NCI-H2171 treated with DMSO at 0.1 percent for 48 hours (cell line): ENCODE measurements at regions not wholly inside any gene's neighbourhood (a gene's known extent, or its start where the extent isn't known, plus 50 kb on each side); places are given as distances from the start of the nearest gene placed in this dataset.
"Not testable (repeated sequence)": the region's sequence is repeated elsewhere in the genome, so short reads cannot be mapped to it uniquely, and the experiment has no call there.

Experiments used
- DNase-seq: peaks from one replicate; lab custom pipeline; 2025; lab: John Stamatoyannopoulos, UW

- DNase-seq, result no peak
Observed at GRCh38 chr1:78250201-78250600, 204.4 kb downstream of the GIPC2 start.

- no peak for DNase-seq
Observed at GRCh38 chr1:78254517-78254916, 208.8 kb downstream of the GIPC2 start.

DNA sequence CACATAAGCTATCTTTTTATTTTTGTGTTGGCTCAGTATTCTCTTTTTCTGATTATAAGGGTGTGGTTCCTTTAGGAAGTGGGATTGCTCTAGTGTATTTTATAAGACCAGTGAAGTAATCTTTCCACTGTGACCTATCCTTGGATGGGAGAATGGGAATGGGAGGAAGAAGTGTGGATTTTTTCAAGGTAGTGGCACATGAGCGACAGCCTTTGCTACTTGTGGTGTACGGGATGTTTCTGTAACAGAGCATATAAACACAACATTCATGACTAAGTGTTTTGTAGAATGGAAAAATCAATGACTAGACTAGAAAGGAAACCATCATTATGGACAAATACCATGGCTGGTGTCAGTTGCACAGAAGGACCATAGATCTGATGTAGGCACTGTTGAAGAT lies 209.6 kb downstream of the GIPC2 start:
- DNase-seq, result no peak

DNA sequence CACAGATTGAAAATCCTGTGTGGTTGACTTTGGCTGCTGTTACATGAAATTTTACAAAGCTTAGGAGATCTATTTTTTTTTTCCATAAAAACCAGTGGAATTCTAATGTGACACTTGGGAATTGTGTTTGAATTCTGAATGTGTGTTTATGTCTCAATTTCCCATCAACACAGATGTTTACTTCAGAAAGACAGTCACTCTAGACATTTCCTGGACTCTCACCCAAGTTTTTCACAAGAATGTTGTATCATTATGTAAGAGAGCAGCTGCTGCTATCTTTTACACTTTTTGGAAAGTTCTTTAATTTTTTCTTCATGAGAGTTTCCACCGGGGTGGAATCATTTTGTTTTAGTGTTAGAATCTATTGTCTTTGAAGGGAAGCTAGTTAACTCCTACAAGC lies 210.1 kb downstream of the GIPC2 start:
- DNase-seq, result no peak

DNA sequence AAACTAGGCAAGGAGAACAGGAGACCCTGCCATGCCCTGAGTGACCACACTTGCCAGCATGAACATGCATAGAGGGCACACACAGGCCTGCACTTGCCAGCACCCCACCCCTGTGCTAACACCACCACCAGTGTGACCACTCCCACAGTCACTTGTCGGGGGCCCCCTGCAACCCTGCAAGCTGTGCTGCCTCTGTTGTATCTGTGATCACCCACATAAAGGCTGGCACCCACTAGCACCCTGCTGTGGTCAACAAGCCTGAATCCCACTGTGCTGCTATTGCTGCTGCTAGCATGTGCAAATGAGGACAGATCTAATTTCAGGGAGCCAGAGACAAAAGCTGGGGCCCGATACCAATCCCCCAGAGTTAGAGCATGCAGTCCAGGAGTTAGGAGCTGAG lies 217.7 kb downstream of the GIPC2 start:
- DNase-seq, result no peak

DNA sequence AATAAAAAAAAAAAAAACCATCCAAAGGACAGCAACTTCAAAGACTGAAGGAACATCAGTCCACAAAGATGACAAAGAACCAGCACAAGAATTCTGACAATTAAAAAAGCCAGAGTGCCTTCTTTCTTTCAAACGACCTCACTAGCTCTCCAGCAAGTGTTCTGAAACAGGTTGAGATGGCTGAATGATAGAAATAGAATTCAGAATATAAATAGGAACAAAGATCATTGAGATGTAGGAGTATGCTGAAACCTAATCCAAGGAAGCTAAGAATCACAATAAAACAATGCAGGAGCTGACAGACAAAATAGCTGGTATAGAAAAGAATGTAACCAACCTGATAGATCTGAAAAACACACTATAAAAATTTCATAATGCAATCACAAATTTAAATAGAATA lies 218.2 kb downstream of the GIPC2 start:
- DNase-seq, result no peak

- DNase-seq, result no peak
Observed at GRCh38 chr1:78267513-78268218, 221.9 kb downstream of the GIPC2 start.

DNA sequence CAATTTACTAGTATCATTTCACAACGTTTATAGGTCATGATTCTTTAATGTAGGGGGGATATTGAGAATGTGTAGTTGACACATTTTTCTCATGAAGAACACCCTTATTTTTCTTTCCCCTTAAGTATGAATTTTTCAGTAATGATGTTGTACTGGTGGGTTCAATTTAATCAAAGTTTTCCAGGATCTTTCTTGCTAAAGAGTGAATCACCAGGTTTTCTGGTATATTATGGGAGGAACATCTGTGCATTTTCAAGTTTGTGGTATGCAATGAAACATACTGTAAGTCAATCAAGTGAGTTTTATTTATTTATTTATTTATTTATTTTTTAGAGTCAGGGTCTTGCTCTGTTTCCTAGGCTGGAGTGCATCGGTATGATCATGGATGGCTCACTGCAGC lies 221.2 kb upstream of the PTGFR start:
- no peak for DNase-seq

- not testable (repeated sequence) for DNase-seq
Observed at GRCh38 chr1:78271423-78271822, 219.4 kb upstream of the PTGFR start.

GRCh38 chr1:78274814-78275213 lies 216.0 kb upstream of the PTGFR start:
- DNase-seq, result no peak

GRCh38 chr1:78275456-78275855 lies 215.3 kb upstream of the PTGFR start:
- DNase-seq, result no peak

GRCh38 chr1:78275906-78276685 lies 214.7 kb upstream of the PTGFR start:
- DNase-seq, result no peak

DNA sequence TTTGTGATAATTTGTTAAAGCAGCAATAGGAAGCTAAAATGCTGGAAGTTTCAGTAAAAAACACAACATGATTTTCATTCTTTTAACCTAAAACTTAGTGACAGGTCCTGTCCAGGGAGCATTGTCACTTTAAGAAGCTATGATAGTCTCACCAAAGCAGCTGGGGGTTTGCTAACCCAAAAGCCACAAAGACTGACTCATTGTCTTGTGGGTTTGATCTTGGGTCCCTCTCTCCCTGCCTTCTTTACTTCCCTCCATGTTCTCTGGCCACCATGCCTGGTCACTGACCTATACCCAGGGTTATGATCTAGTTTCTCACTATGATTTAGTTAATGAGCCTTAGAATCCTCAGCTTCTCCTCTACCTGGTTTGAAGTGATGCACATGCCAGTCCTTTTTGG lies 213.5 kb upstream of the PTGFR start:
- no peak for DNase-seq

- no peak for DNase-seq
Observed at GRCh38 chr1:78279051-78279450, 211.7 kb upstream of the PTGFR start.

DNA sequence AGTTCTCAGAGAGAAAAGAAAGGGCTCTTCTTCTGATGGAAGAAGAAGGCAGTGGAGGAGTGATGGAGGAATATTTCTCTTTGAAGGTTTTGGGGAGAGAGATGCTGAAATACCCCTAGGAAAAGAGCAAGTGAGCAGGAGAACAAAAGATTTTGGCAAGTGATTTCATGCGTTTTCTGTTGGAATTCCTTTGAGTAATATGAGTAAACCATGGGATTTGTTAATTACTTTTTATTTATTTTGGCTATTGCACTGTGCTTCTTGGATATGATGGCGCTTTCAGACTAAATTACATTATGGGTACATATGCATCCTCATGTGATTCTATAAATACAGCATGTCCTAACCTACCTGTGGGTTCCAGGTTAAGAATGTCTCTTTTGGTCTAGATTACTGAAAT lies 210.1 kb upstream of the PTGFR start:
- DNase-seq, result no peak

DNA sequence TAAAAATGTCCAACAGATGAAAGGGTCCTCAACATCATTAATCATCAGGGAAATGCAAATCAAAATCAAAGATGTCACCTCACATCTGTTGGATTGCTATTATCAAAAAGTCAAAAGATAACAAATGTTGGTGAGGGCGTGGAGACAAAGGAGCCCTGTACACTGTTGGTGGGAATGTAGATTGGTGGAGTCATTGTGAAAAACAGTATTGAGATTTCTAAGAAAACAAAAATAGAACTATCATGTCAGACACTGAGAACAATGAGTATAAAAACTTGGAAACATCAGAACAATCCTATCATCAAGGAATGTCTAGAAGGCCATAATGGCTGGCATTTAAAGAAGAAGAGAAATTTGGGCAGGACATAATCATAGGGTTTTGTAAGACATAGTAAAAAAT lies 209.2 kb upstream of the PTGFR start:
- no peak for DNase-seq

DNA sequence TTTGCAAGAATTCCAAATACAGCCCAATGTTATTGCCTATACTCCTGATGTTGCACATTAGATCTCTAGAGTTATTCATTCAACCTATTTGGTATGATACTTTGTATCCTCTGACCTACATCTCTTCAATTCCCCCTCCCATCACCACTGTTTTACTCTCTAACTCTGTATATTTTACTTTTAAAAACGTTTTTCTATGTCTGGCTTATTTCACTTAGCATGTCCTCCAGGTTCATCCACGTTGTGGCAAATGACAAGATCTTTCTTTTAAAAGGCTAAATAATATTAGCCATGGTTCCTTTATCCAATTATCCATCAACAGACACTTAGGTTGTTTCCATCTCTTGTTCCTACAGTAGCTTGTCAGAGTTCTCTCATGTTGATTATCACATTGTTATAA lies 207.1 kb upstream of the PTGFR start:
- DNase-seq, result no peak

- no peak for DNase-seq
Observed at GRCh38 chr1:78284354-78284753, 206.4 kb upstream of the PTGFR start.

DNA sequence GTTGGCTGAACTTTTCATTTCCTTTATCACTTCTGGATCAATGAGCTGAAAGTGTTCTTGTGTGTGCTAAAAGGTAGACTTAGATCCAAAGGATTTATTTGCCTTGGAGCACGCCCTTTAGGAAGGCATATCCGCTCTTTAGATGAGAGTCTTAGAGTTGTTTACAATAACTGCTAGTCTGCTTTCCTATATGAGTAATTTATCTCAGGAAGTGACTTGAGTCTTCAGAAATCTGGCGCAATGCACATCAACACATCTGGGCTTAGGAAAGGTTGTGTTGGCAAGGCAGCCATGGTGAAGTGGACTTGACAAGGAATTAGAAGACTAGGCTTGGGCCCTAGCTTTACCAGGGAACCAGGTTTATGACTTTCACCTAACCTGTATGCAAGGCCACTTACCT lies 204.1 kb upstream of the PTGFR start:
- no peak for DNase-seq

DNA sequence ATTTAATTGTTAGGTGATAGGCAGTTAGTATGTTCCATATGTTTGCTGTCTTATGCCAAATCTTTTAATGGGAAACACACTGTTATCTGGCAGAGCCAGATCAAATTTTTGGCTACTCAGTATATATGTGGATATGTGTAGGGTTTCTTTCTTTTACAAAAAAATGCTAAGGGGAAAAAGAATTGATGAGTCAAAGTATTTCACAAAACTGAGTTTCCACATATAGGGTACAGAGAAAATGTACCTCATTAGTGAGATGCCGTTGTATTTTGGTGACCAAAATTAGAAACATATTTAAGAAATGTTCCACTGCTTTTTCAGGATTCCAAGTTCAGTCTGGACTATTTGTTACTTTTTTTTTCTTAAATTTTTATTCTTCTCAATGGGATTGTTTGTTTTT lies 201.2 kb upstream of the PTGFR start:
- DNase-seq, result no peak

GRCh38 chr1:78291418-78291817 lies 199.4 kb upstream of the PTGFR start:
- no peak for DNase-seq

- no peak for DNase-seq
Observed at GRCh38 chr1:78291872-78292271, 198.9 kb upstream of the PTGFR start.

DNA sequence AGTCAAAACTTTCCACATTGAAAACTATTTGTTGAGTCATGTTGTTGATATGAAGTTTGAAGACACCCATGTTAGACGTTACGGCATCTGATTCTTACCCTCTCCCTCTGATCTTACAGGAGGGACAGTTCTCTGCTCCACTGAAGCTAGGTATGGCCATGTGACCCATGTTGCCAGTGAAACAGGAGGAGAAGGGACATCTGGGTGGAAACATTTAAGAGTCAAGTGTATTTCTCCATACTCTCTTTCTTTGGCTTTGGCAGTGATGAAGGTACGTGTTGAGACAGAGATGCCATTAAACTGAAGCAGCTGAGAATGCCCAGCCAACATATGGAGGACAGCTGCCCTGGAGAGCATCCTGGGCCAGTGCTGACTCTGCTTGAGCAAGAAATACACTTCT lies 198.4 kb upstream of the PTGFR start:
- no peak for DNase-seq

DNA sequence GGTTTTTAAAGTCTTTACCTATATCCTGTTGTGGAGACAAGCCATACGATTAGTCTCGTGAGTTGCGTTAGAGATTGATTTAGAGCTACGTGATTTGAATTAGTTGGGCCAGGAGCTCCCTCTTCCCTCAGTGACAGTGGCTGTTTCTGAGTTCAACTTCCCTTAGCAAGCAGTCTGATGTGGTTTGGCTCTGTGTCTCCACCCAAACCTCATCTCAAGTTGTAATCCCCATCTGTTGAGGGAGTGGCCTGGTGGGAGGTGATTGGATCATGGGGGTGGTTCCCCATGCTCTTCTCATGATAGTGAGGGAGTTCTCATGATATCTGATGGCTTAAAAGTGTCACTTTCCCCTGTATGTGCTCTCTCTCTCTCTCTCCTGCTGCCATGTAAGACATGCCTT lies 192.9 kb upstream of the PTGFR start:
- DNase-seq, result no peak
